AG09309 (cell line): ENCODE measurements at regions not wholly inside any gene's neighbourhood (a gene's known extent, or its start where the extent isn't known, plus 50 kb on each side); places are given as distances from the start of the nearest gene placed in this dataset.
A peak's percentile ranks its signal among the peaks of the same experiment; 100 is the strongest.

ENCODE experiments used
- DNase-seq: peaks from one replicate; pipeline ENCODE4 v3.0.0-alpha.2; 2010; ENCODE audit warnings: low read depth
- H3K4me3 ChIP-seq: 2 replicates; pipeline ENCODE4 v1.5.1; 2011; ENCODE audit warnings: mild to moderate bottlenecking, low read depth, low read length, moderate library complexity; ENCODE audit not compliant: control insufficient read depth
- CTCF ChIP-seq: IDR thresholded peaks from 2 replicates; pipeline ENCODE4 v1.5.1; 2011; ENCODE audit warnings: mild to moderate bottlenecking, low read depth, low read length, inconsistent platforms; ENCODE audit not compliant: insufficient read depth, control insufficient read depth; ENCODE audit errors: missing control alignments

- peak; percentile 24 for DNase-seq
- TF ChIP-seq CTCF: peak; percentile 80
- no peak overlapping the region for H3K4me3 ChIP-seq
These were observed 62.3 kb upstream of the GREB1L start for GRCh38 chr18:21179590-21180220.

- no peak for TF ChIP-seq CTCF
- DNase-seq: no peak
These were observed 61.4 kb upstream of the GREB1L start for GRCh38 chr18:21180588-21180987.

GRCh38 chr18:21181766-21182165, 60.3 kb upstream of the GREB1L start:
- TF ChIP-seq CTCF: no peak
- no peak for DNase-seq
- no peak overlapping the region for H3K4me3 ChIP-seq

More at GRCh38 chr18:21180588-21180987, 61.4 kb upstream of the GREB1L start:
- no peak overlapping the region for H3K4me3 ChIP-seq

GRCh38 chr18:21183670-21184069, 58.4 kb upstream of the GREB1L start:
- no peak for DNase-seq
- TF ChIP-seq CTCF: no peak
- H3K4me3 ChIP-seq: no peak overlapping the region

GRCh38 chr18:21184396-21184996, 57.5 kb upstream of the GREB1L start:
- no peak for TF ChIP-seq CTCF
- no peak for DNase-seq

GRCh38 chr18:21187886-21188285, 54.1 kb upstream of the GREB1L start:
- no peak overlapping the region for H3K4me3 ChIP-seq
- no peak for DNase-seq
- no peak for TF ChIP-seq CTCF

More at GRCh38 chr18:21184396-21184996, 57.5 kb upstream of the GREB1L start:
- no peak overlapping the region for H3K4me3 ChIP-seq
